ENCODE measurements at regions not wholly inside any gene's neighbourhood (a gene's known extent, or its start where the extent isn't known, plus 50 kb on each side); places are given as distances from the start of the nearest gene placed in this dataset.

DNA sequence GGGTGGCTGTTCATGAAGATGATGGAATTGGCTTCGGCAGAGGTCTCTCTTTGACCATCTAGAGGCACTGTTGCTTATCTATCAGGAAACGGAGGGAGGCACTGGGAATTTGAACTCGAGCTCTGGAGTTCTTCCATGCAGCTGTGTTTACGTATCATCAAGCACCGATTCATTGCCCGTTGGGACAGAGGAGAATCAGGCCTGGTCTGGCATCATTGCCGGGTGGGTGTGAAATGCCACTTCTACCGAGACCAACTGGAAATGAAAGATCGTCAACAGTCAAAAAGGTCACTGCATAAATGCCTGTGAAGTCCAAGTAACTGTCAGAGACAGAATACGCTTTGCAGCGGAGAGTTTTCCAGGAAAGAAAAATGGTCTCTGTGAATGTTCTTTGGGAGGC lies 166.9 kb downstream of the ASMT start:
- no peak overlapping the region for H3K27ac ChIP-seq
- TF ChIP-seq CTCF (conservative IDR thresholded peaks at IDR 0.05) = no peak

DNA sequence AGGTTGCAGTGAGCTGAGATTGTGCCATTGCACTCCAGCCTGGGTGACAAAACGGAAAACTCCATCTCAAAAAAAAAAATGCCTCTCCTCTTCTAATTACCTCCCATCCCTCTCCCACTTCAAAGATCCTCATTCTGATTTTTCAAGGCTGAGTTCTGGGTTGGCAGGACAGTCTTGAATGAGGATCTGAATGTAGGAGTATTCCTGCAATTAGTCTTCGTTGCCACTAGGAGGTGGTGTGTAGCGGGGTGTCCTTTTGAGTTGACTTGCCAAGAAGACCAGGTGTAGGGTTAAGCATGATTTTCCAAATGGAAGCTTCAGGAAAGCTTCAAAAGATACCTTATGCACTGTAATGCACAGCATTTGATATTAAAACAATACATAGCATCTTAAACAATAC lies 169.9 kb downstream of the ASMT start:
- no peak for TF ChIP-seq CTCF (conservative IDR thresholded peaks at IDR 0.05)
- H3K27ac ChIP-seq = no peak overlapping the region

GRCh38 chrX:1788300-1788911 lies 173.5 kb downstream of the ASMT start:
- no peak overlapping the region for H3K27ac ChIP-seq
- no peak for TF ChIP-seq CTCF (conservative IDR thresholded peaks at IDR 0.05)

DNA sequence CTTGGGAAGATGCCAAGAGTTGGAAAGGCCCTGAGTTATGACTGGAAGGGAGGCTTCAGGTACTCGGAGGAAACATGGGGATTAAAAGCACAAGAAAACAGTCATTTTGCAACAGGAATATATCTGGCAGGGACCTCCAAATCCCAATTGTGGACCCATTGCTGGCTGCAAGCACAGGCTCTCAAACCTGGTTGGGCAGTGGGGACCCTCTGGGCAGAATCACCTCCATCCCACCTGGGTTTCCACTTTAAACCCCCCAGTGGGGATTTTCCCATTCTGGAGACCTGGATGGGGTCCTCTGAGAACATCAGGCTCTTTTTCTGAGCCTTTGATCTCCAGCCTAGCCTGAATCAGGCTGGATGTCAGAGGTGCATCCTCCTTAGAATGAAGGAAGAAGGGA lies 177.8 kb downstream of the ASMT start:
- no peak for TF ChIP-seq CTCF (conservative IDR thresholded peaks at IDR 0.05)
- H3K27ac ChIP-seq = no peak overlapping the region

DNA sequence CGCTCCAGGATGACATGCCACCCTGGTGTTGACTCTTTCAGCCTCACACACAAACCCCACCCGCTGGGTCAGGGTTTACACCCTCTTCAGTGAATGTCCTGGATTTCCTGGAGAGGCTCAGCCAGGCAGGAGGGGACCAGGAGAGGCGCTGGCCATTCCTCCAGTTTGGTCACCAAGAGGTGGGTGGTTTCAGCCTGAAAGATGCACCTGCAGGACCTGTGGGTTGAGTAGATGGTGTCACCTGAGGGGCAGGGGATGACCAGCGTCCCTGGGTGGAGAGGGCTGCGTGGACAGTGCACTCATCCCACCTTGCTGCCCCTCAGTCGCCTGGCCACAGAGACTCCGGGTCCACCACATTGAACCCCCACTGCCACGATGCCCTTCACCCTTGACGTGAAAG lies 179.7 kb downstream of the ASMT start:
- TF ChIP-seq CTCF (conservative IDR thresholded peaks at IDR 0.05) = no peak
- H3K27ac ChIP-seq = no peak overlapping the region

DNA sequence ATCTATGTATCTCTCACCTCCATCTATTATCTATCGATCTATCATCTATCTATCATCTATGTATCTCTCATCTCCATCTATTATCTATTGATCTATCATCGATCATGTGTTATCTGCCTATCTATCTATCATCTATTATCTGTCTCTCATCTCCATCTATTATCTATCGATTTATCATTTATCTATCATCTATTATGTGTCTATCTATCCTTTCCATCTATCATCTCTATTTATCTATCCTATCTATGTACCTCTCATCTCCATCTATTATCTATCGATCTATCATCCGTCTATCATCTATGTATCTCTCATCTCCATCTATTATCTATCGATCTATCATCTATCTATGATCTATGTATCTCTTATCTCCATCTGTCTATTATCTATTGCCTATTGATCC lies 188.1 kb downstream of the ASMT start:
- H3K27ac ChIP-seq = no peak overlapping the region
- no peak for TF ChIP-seq CTCF (conservative IDR thresholded peaks at IDR 0.05)

DNA sequence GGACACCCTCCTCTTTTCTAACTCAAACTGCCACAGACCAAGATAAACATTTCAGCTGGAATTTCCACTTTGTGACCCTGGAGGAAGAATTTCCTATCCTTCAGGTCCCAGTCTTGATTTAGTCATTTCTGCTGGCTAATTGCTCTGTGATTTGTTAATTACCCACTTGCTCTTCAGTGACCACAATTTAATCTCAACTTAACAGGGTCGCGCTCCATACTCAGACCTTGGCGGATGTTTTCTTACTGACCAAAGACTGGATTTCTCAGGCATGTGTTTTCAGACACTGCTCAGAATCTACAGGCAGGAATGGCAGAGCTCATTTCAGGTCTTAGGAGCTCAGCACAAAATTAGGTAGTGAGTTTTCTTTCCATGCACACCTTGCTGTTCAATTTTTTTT lies 188.9 kb downstream of the ASMT start:
- H3K27ac ChIP-seq = no peak overlapping the region
- TF ChIP-seq CTCF (conservative IDR thresholded peaks at IDR 0.05) = no peak
